ENCODE measurements at regions not wholly inside any gene's neighbourhood (a gene's known extent, or its start where the extent isn't known, plus 50 kb on each side); places are given as distances from the start of the nearest gene placed in this dataset.

- Histone ChIP-seq H3K56ac (ENCODE audit: insufficient read length, low read depth, low read length) (no peak overlapping the region), H3K23me2 (ENCODE audit: insufficient read length, low read depth, low read length, poor library complexity, severe bottlenecking) (no peaks in the 10 kb centered on the region), H3T11ph (ENCODE audit: low read length) (no peak overlapping the region), H4K20me1 (ENCODE audit: control insufficient read depth, insufficient read depth, insufficient read length) (no peaks in the 10 kb centered on the region), H2AFZ (ENCODE audit: low read length) (no peak overlapping the region), H3K9me3 (ENCODE audit: control insufficient read depth, low read depth, low read length) (no peaks in the 10 kb centered on the region), H2BK5ac (ENCODE audit: insufficient read length, low read length) (no peak overlapping the region), H3K23ac (ENCODE audit: insufficient read length, low read depth, low read length) (no peak overlapping the region), H2BK15ac (ENCODE audit: low read depth, low read length) (no peak overlapping the region), H4K8ac (replicated peaks; ENCODE audit: insufficient read length, low read depth, low read length) (no peak overlapping the region), H3K14ac (ENCODE audit: insufficient read depth, low read length) (no peak overlapping the region), H2BK12ac (ENCODE audit: insufficient read length, low read depth, low read length) (no peak overlapping the region), H4K5ac (ENCODE audit: insufficient read length, low read depth, low read length) (no peak overlapping the region), H3K4ac (ENCODE audit: low read depth, low read length) (no peak overlapping the region), H2AK5ac (ENCODE audit: insufficient read length, low read length) (no peak overlapping the region), H3K18ac (ENCODE audit: insufficient read length, low read depth, low read length) (no peak overlapping the region), H3K4me1 (ENCODE audit: insufficient read depth, low read length) (peaks cover 24% of the 10 kb centered on the region), H2BK120ac (ENCODE audit: low read depth, low read length, poor library complexity, severe bottlenecking) (no peak overlapping the region), H3K79me2 (ENCODE audit: insufficient read depth, low read length) (no peaks in the 10 kb centered on the region), H3K4me2 (ENCODE audit: insufficient read depth, insufficient read length, low read length) (peak overlapping the region; percentile 0), H3K79me1 (ENCODE audit: insufficient read depth, low read depth, low read length, poor library complexity, severe bottlenecking) (no peaks in the 10 kb centered on the region), H4K91ac (ENCODE audit: insufficient read length, low read depth, low read length) (no peak overlapping the region), H3K27me3 (ENCODE audit: insufficient read depth, low read length) (no peaks in the 10 kb centered on the region), H2BK20ac (ENCODE audit: low read depth, low read length, poor library complexity, severe bottlenecking) (no peak overlapping the region), H3K27ac (ENCODE audit: insufficient read length, low read depth, low read length) (no peak overlapping the region), H3K9ac (ENCODE audit: extremely low read depth, insufficient read length, low read length) (no peak overlapping the region)
- no peaks in the 10 kb centered on the region; the same call in 1 of the 2 replicates for H3K27me3 Mint-ChIP-seq (ENCODE audit: low read depth)
- peak overlapping the region; percentile 35 to 65; a peak in 3 of 5 replicates for H3K4me3 Mint-ChIP-seq
- no peak for DNase-seq
- H3K9me3 Mint-ChIP-seq, result peaks cover 17 to 18% of the 10 kb centered on the region in 2 experiments
- TF ChIP-seq, protein P1, sequence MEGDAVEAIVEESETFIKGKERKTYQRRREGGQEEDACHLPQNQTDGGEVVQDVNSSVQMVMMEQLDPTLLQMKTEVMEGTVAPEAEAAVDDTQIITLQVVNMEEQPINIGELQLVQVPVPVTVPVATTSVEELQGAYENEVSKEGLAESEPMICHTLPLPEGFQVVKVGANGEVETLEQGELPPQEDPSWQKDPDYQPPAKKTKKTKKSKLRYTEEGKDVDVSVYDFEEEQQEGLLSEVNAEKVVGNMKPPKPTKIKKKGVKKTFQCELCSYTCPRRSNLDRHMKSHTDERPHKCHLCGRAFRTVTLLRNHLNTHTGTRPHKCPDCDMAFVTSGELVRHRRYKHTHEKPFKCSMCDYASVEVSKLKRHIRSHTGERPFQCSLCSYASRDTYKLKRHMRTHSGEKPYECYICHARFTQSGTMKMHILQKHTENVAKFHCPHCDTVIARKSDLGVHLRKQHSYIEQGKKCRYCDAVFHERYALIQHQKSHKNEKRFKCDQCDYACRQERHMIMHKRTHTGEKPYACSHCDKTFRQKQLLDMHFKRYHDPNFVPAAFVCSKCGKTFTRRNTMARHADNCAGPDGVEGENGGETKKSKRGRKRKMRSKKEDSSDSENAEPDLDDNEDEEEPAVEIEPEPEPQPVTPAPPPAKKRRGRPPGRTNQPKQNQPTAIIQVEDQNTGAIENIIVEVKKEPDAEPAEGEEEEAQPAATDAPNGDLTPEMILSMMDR (conservative IDR thresholded peaks at IDR 0.05), result no peak
- H3K36me3 Mint-ChIP-seq (ENCODE audit: insufficient read depth in 1 of 3, low read depth in 3 of 3), result peaks cover 5 to 21% (median 14%) of the 10 kb centered on the region in 3 experiments; a peak in 5 of 7 replicates
- H3K27ac Mint-ChIP-seq, result peak overlapping the region; percentile 87 to 99 (median 98)
- peaks cover 49 to 55% of the 10 kb centered on the region in 2 experiments for H3K4me1 Mint-ChIP-seq
- WGBS (ENCODE audit: extremely low coverage, insufficient read length, low lambda C conversion rate), result no CpG with 5 or more reads among the region's 10 CpGs
Observed at GRCh38 chr5:124581738-124582560, 164.5 kb downstream of the ZNF608 start.
